HepG2 (cell line): ENCODE measurements at regions not wholly inside any gene's neighbourhood (a gene's known extent, or its start where the extent isn't known, plus 50 kb on each side); places are given as distances from the start of the nearest gene placed in this dataset.

Experiments used
- FOXM1 ChIP-seq: sonication (generic); formaldehyde crosslinking; IDR thresholded peaks from 2 replicates; pipeline ENCODE4 v1.5.0; 2020; ENCODE audit warnings: missing genetic modification reagents
- GTF2F1 ChIP-seq: fragments of 150-350 bp; IDR thresholded peaks from 2 replicates; pipeline ENCODE4 v1.6.1; 2014; ENCODE audit warnings: low read length
- HMG20A ChIP-seq: IDR thresholded peaks from 2 replicates; pipeline ENCODE4 v1.6.1; 2016; ENCODE audit warnings: borderline replicate concordance
- KLF6 ChIP-seq: IDR thresholded peaks from 2 replicates; pipeline ENCODE4 v1.8.0; 2016; ENCODE audit warnings: missing biosample characterization, missing genetic modification reagents
- MAZ ChIP-seq, 2 experiments: sonication (generic) in 1 of 2; formaldehyde crosslinking in 1 of 2; IDR thresholded peaks; 2 replicates each; pipeline versions ENCODE4 v1.5.0 to v1.6.1; 2012 to 2020; ENCODE audit warnings: low read depth in 2 of 2, mild to moderate bottlenecking in 2 of 2, borderline replicate concordance in 1 of 2, improper control_type of control experiment in 1 of 2, low read length in 1 of 2, missing genetic modification reagents in 1 of 2, moderate library complexity in 1 of 2
- NFYB ChIP-seq: sonication (generic); formaldehyde crosslinking; IDR thresholded peaks from 2 replicates; pipeline ENCODE4 v1.4.0; 2020; ENCODE audit warnings: missing genetic modification reagents
- ZNF24 ChIP-seq: fragments of 450-650 bp; IDR thresholded peaks from 2 replicates; pipeline ENCODE4 v1.6.1; 2017; ENCODE audit warnings: antibody characterized with exemption, mild to moderate bottlenecking
- TF ChIP-seq, protein P1 (sequence below), 2 experiments: sonication (generic) in 1 of 2; formaldehyde crosslinking in 1 of 2; IDR thresholded peaks; 2 replicates each; pipeline versions ENCODE4 v1.5.1 to v1.6.1; 2011 to 2020; ENCODE audit warnings: borderline replicate concordance in 1 of 2, low read depth in 1 of 2, low read length in 1 of 2, mild to moderate bottlenecking in 1 of 2, missing genetic modification reagents in 1 of 2, moderate library complexity in 1 of 2
- TF ChIP-seq, protein P2 (sequence below): sonication (generic); formaldehyde crosslinking; IDR thresholded peaks from 2 replicates; pipeline ENCODE4 v1.5.0; 2020; ENCODE audit warnings: mild to moderate bottlenecking, missing genetic modification reagents, moderate library complexity
- TF ChIP-seq, protein P3 (sequence below), 2 experiments: IDR thresholded peaks; 2 replicates each; pipeline ENCODE4 v1.6.1; 2011 to 2012; ENCODE audit warnings: low read length in 2 of 2, borderline replicate concordance in 1 of 2, low read depth in 1 of 2, mild to moderate bottlenecking in 1 of 2, moderate library complexity in 1 of 2

DNA sequence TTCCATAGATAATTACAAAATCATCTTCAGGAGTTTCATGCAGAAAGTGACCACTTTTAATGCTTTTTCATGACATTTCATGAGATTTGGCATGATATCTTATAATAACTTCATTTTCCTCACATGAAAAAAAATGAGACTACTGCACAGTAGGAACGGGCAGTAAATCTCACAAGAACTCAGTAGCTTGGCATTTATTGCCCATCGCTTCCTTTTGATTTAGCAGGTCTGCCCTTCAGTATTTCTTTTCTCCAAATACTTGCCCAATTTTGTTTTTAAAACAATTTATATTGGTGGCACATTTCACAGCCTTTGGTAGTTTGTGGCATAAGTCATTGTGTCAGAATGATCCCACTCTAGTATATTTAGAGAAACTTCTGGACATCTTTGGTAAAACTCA lies 711.8 kb upstream of the CHD1 start:
- no peak for TF ChIP-seq HMG20A (CRISPR knock-in tag)
- TF ChIP-seq NFYB (CRISPR knock-in tag), result no peak
- TF ChIP-seq, protein P1, sequence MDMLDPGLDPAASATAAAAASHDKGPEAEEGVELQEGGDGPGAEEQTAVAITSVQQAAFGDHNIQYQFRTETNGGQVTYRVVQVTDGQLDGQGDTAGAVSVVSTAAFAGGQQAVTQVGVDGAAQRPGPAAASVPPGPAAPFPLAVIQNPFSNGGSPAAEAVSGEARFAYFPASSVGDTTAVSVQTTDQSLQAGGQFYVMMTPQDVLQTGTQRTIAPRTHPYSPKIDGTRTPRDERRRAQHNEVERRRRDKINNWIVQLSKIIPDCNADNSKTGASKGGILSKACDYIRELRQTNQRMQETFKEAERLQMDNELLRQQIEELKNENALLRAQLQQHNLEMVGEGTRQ (IDR thresholded peaks at IDR 0.05; ENCODE audit: low read depth, low read length), result no peak
- TF ChIP-seq, protein P1 (CRISPR knock-in tag; IDR thresholded peaks at IDR 0.05; ENCODE audit: borderline replicate concordance), result no peak
- TF ChIP-seq, protein P2, sequence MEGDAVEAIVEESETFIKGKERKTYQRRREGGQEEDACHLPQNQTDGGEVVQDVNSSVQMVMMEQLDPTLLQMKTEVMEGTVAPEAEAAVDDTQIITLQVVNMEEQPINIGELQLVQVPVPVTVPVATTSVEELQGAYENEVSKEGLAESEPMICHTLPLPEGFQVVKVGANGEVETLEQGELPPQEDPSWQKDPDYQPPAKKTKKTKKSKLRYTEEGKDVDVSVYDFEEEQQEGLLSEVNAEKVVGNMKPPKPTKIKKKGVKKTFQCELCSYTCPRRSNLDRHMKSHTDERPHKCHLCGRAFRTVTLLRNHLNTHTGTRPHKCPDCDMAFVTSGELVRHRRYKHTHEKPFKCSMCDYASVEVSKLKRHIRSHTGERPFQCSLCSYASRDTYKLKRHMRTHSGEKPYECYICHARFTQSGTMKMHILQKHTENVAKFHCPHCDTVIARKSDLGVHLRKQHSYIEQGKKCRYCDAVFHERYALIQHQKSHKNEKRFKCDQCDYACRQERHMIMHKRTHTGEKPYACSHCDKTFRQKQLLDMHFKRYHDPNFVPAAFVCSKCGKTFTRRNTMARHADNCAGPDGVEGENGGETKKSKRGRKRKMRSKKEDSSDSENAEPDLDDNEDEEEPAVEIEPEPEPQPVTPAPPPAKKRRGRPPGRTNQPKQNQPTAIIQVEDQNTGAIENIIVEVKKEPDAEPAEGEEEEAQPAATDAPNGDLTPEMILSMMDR (CRISPR knock-in tag), result no peak
- no peak for TF ChIP-seq GTF2F1
- TF ChIP-seq KLF6 (CRISPR knock-in tag), result no peak
- TF ChIP-seq FOXM1 (CRISPR knock-in tag), result no peak
- TF ChIP-seq, protein P3, sequence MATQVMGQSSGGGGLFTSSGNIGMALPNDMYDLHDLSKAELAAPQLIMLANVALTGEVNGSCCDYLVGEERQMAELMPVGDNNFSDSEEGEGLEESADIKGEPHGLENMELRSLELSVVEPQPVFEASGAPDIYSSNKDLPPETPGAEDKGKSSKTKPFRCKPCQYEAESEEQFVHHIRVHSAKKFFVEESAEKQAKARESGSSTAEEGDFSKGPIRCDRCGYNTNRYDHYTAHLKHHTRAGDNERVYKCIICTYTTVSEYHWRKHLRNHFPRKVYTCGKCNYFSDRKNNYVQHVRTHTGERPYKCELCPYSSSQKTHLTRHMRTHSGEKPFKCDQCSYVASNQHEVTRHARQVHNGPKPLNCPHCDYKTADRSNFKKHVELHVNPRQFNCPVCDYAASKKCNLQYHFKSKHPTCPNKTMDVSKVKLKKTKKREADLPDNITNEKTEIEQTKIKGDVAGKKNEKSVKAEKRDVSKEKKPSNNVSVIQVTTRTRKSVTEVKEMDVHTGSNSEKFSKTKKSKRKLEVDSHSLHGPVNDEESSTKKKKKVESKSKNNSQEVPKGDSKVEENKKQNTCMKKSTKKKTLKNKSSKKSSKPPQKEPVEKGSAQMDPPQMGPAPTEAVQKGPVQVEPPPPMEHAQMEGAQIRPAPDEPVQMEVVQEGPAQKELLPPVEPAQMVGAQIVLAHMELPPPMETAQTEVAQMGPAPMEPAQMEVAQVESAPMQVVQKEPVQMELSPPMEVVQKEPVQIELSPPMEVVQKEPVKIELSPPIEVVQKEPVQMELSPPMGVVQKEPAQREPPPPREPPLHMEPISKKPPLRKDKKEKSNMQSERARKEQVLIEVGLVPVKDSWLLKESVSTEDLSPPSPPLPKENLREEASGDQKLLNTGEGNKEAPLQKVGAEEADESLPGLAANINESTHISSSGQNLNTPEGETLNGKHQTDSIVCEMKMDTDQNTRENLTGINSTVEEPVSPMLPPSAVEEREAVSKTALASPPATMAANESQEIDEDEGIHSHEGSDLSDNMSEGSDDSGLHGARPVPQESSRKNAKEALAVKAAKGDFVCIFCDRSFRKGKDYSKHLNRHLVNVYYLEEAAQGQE (IDR thresholded peaks at IDR 0.05; ENCODE audit: borderline replicate concordance in 1 of 2, low read depth in 1 of 2, low read length in 2 of 2), result no peak
- no peak for TF ChIP-seq ZNF24
- no peak for TF ChIP-seq MAZ (IDR thresholded peaks at IDR 0.05; ENCODE audit: borderline replicate concordance, low read depth, low read length)
- TF ChIP-seq MAZ (CRISPR knock-in tag; IDR thresholded peaks at IDR 0.05; ENCODE audit: low read depth), result no peak
